HG03558 (cell line): ENCODE measurements at regions not wholly inside any gene's neighbourhood (a gene's known extent, or its start where the extent isn't known, plus 50 kb on each side); places are given as distances from the start of the nearest gene placed in this dataset.

Experiments used
- ATAC-seq: cut with Tn5 transposase; IDR thresholded peaks from one replicate; pipeline ENCODE4 v1.9.1; 2021; ENCODE audit warnings: moderate number of reproducible peaks; ENCODE audit not compliant: unreplicated experiment; ENCODE audit errors: extremely low read depth

- no peak for ATAC-seq
Measured at GRCh38 chr5:164059471-164059870, 554.1 kb downstream of the MAT2B start.

- ATAC-seq, result no peak
Measured at GRCh38 chr5:164060786-164061355, 555.5 kb downstream of the MAT2B start.

GRCh38 chr5:164062304-164062703 lies 556.9 kb downstream of the MAT2B start:
- ATAC-seq, result no peak

- no peak for ATAC-seq
Measured at GRCh38 chr5:164065266-164065665, 559.8 kb downstream of the MAT2B start.

GRCh38 chr5:164071671-164072070 lies 566.3 kb downstream of the MAT2B start:
- no peak for ATAC-seq

GRCh38 chr5:164073081-164073480 lies 567.7 kb downstream of the MAT2B start:
- ATAC-seq, result no peak

- ATAC-seq, result no peak
Measured at GRCh38 chr5:164076556-164076955, 571.1 kb downstream of the MAT2B start.

GRCh38 chr5:164090358-164090757 lies 584.9 kb downstream of the MAT2B start:
- no peak for ATAC-seq

- no peak for ATAC-seq
Measured at GRCh38 chr5:164091836-164092235, 586.4 kb downstream of the MAT2B start.

GRCh38 chr5:164094291-164094690 lies 588.9 kb downstream of the MAT2B start:
- ATAC-seq, result no peak

GRCh38 chr5:164097749-164098148 lies 592.3 kb downstream of the MAT2B start:
- no peak for ATAC-seq

- no peak for ATAC-seq
Measured at GRCh38 chr5:164098531-164098930, 593.1 kb downstream of the MAT2B start.

- ATAC-seq, result no peak
Measured at GRCh38 chr5:164098979-164099378, 593.6 kb downstream of the MAT2B start.

GRCh38 chr5:164115420-164115819 lies 610.0 kb downstream of the MAT2B start:
- ATAC-seq, result no peak

GRCh38 chr5:164119806-164120447 lies 614.5 kb downstream of the MAT2B start:
- ATAC-seq, result no peak

- no peak for ATAC-seq
Measured at GRCh38 chr5:164127527-164127926, 622.1 kb downstream of the MAT2B start.

- ATAC-seq, result no peak
Measured at GRCh38 chr5:164132358-164132757, 626.9 kb downstream of the MAT2B start.

- ATAC-seq, result no peak
Measured at GRCh38 chr5:164137095-164137494, 631.7 kb downstream of the MAT2B start.

GRCh38 chr5:164139423-164139822 lies 634.0 kb downstream of the MAT2B start:
- no peak for ATAC-seq

GRCh38 chr5:164145458-164145857 lies 640.0 kb downstream of the MAT2B start:
- no peak for ATAC-seq

GRCh38 chr5:164146223-164146622 lies 640.8 kb downstream of the MAT2B start:
- no peak for ATAC-seq

- ATAC-seq, result no peak
Measured at GRCh38 chr5:164148292-164148691, 642.9 kb downstream of the MAT2B start.
